ENCODE measurements at regions not wholly inside any gene's neighbourhood (a gene's known extent, or its start where the extent isn't known, plus 50 kb on each side); places are given as distances from the start of the nearest gene placed in this dataset.
"Not testable (repeated sequence)": the region's sequence is repeated elsewhere in the genome, so short reads cannot be mapped to it uniquely, and the experiment has no call there.

GRCh38 chr12:41988715-41989114 is 156.0 kb downstream of the GXYLT1 start:
- H2AFZ ChIP-seq (ENCODE audit: insufficient read depth, low read length, poor library complexity): no peak overlapping the region
- no peak overlapping the region for H3K9ac ChIP-seq (ENCODE audit: low read length)
- H4K12ac ChIP-seq (ENCODE audit: low read depth, low read length): no peak overlapping the region
- no peak overlapping the region for H3K14ac ChIP-seq (ENCODE audit: low read length)
- no peak overlapping the region for H4K91ac ChIP-seq (ENCODE audit: low read depth, low read length)
- no CpG with 5 or more reads among the region's 2 CpGs for WGBS (ENCODE audit: extremely low coverage, insufficient coverage, insufficient read length)
- no peak overlapping the region for H3K27ac ChIP-seq (ENCODE audit: low read depth, low read length)
- no peak for DNase-seq
- no peaks in the 10 kb centered on the region for H3K79me2 ChIP-seq (ENCODE audit: control insufficient read depth, insufficient read depth, low read length, poor library complexity)
- no peak overlapping the region for H2BK120ac ChIP-seq (ENCODE audit: insufficient read depth, low read length, poor library complexity)
- no peak overlapping the region for H3K4ac ChIP-seq (ENCODE audit: low read depth, low read length)
- no peak overlapping the region for H3K4me2 ChIP-seq (ENCODE audit: low read length)
- H3K79me1 ChIP-seq (ENCODE audit: low read length): no peaks in the 10 kb centered on the region
- no peaks in the 10 kb centered on the region for H3K36me3 ChIP-seq (ENCODE audit: control insufficient read depth in 1 of 2, insufficient read depth in 2 of 2, low read length in 2 of 2)
- H3K27me3 ChIP-seq (ENCODE audit: insufficient read depth, low read length): no peaks in the 10 kb centered on the region
- H3K4me3 ChIP-seq (ENCODE audit: low read depth, low read length): no peak overlapping the region
- no peaks in the 10 kb centered on the region for H3K9me3 ChIP-seq (ENCODE audit: insufficient read depth, low read depth, low read length)
- H3K18ac ChIP-seq (ENCODE audit: low read length): no peak overlapping the region
- no peak overlapping the region for H2AK5ac ChIP-seq (ENCODE audit: low read length)
- no peak overlapping the region for H2BK12ac ChIP-seq (ENCODE audit: low read length)
- H3K4me1 ChIP-seq (ENCODE audit: control insufficient read depth in 1 of 2, insufficient read depth in 2 of 2, low read length in 2 of 2): no peaks in the 10 kb centered on the region
- no peak overlapping the region for H2BK5ac ChIP-seq (ENCODE audit: low read depth, low read length, poor library complexity)
- no peak overlapping the region for H3K23ac ChIP-seq (ENCODE audit: low read length)
- H4K8ac ChIP-seq (ENCODE audit: low read depth, low read length): no peak overlapping the region

DNA sequence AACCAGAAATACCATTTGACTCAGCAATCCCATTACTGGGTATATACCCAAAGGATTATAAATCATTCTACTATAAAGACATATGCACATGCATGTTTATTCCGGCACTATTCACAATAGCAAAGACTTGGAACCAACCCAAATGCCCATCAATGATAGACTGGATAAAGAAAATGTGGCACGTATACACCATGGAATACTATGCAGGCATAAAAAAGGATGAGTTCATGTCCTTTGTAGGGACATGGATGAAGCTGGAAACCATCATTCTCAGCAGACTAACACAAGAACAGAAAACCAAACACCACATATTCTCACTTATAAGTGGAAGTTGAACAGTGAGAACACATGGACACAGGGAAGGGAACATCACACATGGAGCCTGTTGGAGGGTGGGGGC is 158.2 kb downstream of the GXYLT1 start:
- not testable (repeated sequence) for H2BK12ac ChIP-seq (ENCODE audit: low read length); H3K4ac ChIP-seq (ENCODE audit: low read depth, low read length); H3K27me3 ChIP-seq (ENCODE audit: insufficient read depth, low read length); DNase-seq; H3K9ac ChIP-seq (ENCODE audit: low read length); H2AK5ac ChIP-seq (ENCODE audit: low read length); H3K79me2 ChIP-seq (ENCODE audit: control insufficient read depth, insufficient read depth, low read length, poor library complexity); H3K14ac ChIP-seq (ENCODE audit: low read length); H4K91ac ChIP-seq (ENCODE audit: low read depth, low read length); H2AFZ ChIP-seq (ENCODE audit: insufficient read depth, low read length, poor library complexity); H3K4me1 ChIP-seq (ENCODE audit: control insufficient read depth in 1 of 2, insufficient read depth in 2 of 2, low read length in 2 of 2); H2BK5ac ChIP-seq (ENCODE audit: low read depth, low read length, poor library complexity); H4K8ac ChIP-seq (ENCODE audit: low read depth, low read length); H3K23ac ChIP-seq (ENCODE audit: low read length); H3K4me2 ChIP-seq (ENCODE audit: low read length); H3K9me3 ChIP-seq (ENCODE audit: insufficient read depth, low read depth, low read length); H2BK120ac ChIP-seq (ENCODE audit: insufficient read depth, low read length, poor library complexity); H3K36me3 ChIP-seq (ENCODE audit: control insufficient read depth in 1 of 2, insufficient read depth in 2 of 2, low read length in 2 of 2); H3K79me1 ChIP-seq (ENCODE audit: low read length); H3K18ac ChIP-seq (ENCODE audit: low read length); H3K27ac ChIP-seq (ENCODE audit: low read depth, low read length); H3K4me3 ChIP-seq (ENCODE audit: low read depth, low read length); H4K12ac ChIP-seq (ENCODE audit: low read depth, low read length)
- no CpG with 5 or more reads among the region's 2 CpGs for WGBS (ENCODE audit: extremely low coverage, insufficient coverage, insufficient read length)

DNA sequence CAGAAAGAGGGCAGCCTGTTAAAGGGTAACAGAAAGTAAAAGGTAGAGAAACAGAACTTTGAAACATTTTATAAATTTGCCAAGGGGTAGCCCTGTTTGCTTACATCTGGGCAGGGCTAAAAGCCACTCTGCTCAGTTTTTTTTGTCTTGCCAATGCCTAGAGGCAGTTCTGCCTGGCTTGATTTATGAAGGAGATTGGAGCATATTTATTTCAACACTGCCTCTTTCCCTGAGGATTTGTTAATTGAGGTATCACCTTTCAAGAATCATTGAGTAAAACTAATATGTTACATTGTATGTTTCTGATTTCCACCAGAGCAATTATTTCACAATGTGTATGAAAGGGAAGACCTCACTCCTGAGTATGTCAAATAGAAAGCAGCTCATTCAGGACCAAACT is 160.8 kb downstream of the GXYLT1 start:
- Histone ChIP-seq H2BK12ac (ENCODE audit: low read length) (no peak overlapping the region), H3K14ac (ENCODE audit: low read length) (no peak overlapping the region), H3K9me3 (ENCODE audit: insufficient read depth, low read depth, low read length) (no peaks in the 10 kb centered on the region), H3K4me3 (ENCODE audit: low read depth, low read length) (no peak overlapping the region), H3K4me2 (ENCODE audit: low read length) (no peak overlapping the region), H3K79me1 (ENCODE audit: low read length) (no peaks in the 10 kb centered on the region), H2BK120ac (ENCODE audit: insufficient read depth, low read length, poor library complexity) (no peak overlapping the region), H3K4me1 (ENCODE audit: control insufficient read depth in 1 of 2, insufficient read depth in 2 of 2, low read length in 2 of 2) (no peaks in the 10 kb centered on the region), H3K27me3 (ENCODE audit: insufficient read depth, low read length) (no peaks in the 10 kb centered on the region), H2AK5ac (ENCODE audit: low read length) (no peak overlapping the region), H2AFZ (ENCODE audit: insufficient read depth, low read length, poor library complexity) (no peak overlapping the region), H3K4ac (ENCODE audit: low read depth, low read length) (no peak overlapping the region), H3K9ac (ENCODE audit: low read length) (no peak overlapping the region), H4K8ac (ENCODE audit: low read depth, low read length) (no peak overlapping the region), H3K27ac (ENCODE audit: low read depth, low read length) (no peak overlapping the region), H3K18ac (ENCODE audit: low read length) (no peak overlapping the region), H4K91ac (ENCODE audit: low read depth, low read length) (no peak overlapping the region), H2BK5ac (ENCODE audit: low read depth, low read length, poor library complexity) (no peak overlapping the region), H3K23ac (ENCODE audit: low read length) (no peak overlapping the region), H3K79me2 (ENCODE audit: control insufficient read depth, insufficient read depth, low read length, poor library complexity) (no peaks in the 10 kb centered on the region), H4K12ac (ENCODE audit: low read depth, low read length) (no peak overlapping the region), H3K36me3 (ENCODE audit: control insufficient read depth in 1 of 2, insufficient read depth in 2 of 2, low read length in 2 of 2) (no peaks in the 10 kb centered on the region)
- no peak for DNase-seq

DNA sequence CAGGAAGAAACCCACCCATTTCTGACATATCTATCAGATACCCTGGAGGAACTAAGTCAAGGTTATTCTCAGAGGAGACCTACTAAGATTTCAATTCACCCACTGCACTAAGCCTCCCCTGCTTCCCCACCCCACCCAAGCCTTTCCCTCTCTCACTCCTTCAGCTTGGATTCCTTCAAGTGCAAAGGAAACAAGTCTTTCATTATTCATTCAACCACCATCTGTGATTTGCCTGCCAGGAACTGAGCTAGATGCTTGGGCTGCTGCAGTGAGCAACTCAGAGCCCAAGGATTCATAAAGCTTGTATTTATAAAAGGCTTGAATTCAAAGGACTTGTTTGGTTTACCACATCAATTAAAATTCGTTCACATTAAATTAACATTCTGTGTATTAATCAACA is 161.3 kb downstream of the GXYLT1 start:
- Histone ChIP-seq H2AFZ (ENCODE audit: insufficient read depth, low read length, poor library complexity) (no peak overlapping the region), H3K14ac (ENCODE audit: low read length) (no peak overlapping the region), H3K4me3 (ENCODE audit: low read depth, low read length) (no peak overlapping the region), H2BK12ac (ENCODE audit: low read length) (no peak overlapping the region), H4K8ac (ENCODE audit: low read depth, low read length) (no peak overlapping the region), H3K4ac (ENCODE audit: low read depth, low read length) (no peak overlapping the region), H4K91ac (ENCODE audit: low read depth, low read length) (no peak overlapping the region), H3K27me3 (ENCODE audit: insufficient read depth, low read length) (no peaks in the 10 kb centered on the region), H3K36me3 (ENCODE audit: control insufficient read depth in 1 of 2, insufficient read depth in 2 of 2, low read length in 2 of 2) (no peaks in the 10 kb centered on the region), H2AK5ac (ENCODE audit: low read length) (no peak overlapping the region), H3K9me3 (ENCODE audit: insufficient read depth, low read depth, low read length) (no peaks in the 10 kb centered on the region), H3K9ac (ENCODE audit: low read length) (no peak overlapping the region), H3K4me1 (ENCODE audit: control insufficient read depth in 1 of 2, insufficient read depth in 2 of 2, low read length in 2 of 2) (no peaks in the 10 kb centered on the region), H3K79me1 (ENCODE audit: low read length) (no peaks in the 10 kb centered on the region), H4K12ac (ENCODE audit: low read depth, low read length) (no peak overlapping the region), H3K27ac (ENCODE audit: low read depth, low read length) (no peak overlapping the region), H3K79me2 (ENCODE audit: control insufficient read depth, insufficient read depth, low read length, poor library complexity) (no peaks in the 10 kb centered on the region), H3K18ac (ENCODE audit: low read length) (no peak overlapping the region), H2BK5ac (ENCODE audit: low read depth, low read length, poor library complexity) (no peak overlapping the region), H3K4me2 (ENCODE audit: low read length) (no peak overlapping the region), H3K23ac (ENCODE audit: low read length) (no peak overlapping the region), H2BK120ac (ENCODE audit: insufficient read depth, low read length, poor library complexity) (no peak overlapping the region)
- DNase-seq: no peak
- WGBS (ENCODE audit: extremely low coverage, insufficient coverage, insufficient read length): no CpG with 5 or more reads among the region's 1 CpG

- no peak overlapping the region for H4K91ac ChIP-seq (ENCODE audit: low read depth, low read length)
- no peak overlapping the region for H4K8ac ChIP-seq (ENCODE audit: low read depth, low read length)
- H3K14ac ChIP-seq (ENCODE audit: low read length): no peak overlapping the region
- no peak overlapping the region for H3K4me2 ChIP-seq (ENCODE audit: low read length)
- H3K23ac ChIP-seq (ENCODE audit: low read length): no peak overlapping the region
- no peak overlapping the region for H2BK5ac ChIP-seq (ENCODE audit: low read depth, low read length, poor library complexity)
- H3K79me2 ChIP-seq (ENCODE audit: control insufficient read depth, insufficient read depth, low read length, poor library complexity): no peaks in the 10 kb centered on the region
- H3K27ac ChIP-seq (ENCODE audit: low read depth, low read length): no peak overlapping the region
- no peak overlapping the region for H2BK120ac ChIP-seq (ENCODE audit: insufficient read depth, low read length, poor library complexity)
- H3K4me3 ChIP-seq (ENCODE audit: low read depth, low read length): no peak overlapping the region
- H3K27me3 ChIP-seq (ENCODE audit: insufficient read depth, low read length): no peaks in the 10 kb centered on the region
- H2AFZ ChIP-seq (ENCODE audit: insufficient read depth, low read length, poor library complexity): no peak overlapping the region
- no peak overlapping the region for H4K12ac ChIP-seq (ENCODE audit: low read depth, low read length)
- no peak for DNase-seq
- H3K9me3 ChIP-seq (ENCODE audit: insufficient read depth, low read depth, low read length): no peaks in the 10 kb centered on the region
- H2BK12ac ChIP-seq (ENCODE audit: low read length): no peak overlapping the region
- H3K36me3 ChIP-seq (ENCODE audit: control insufficient read depth in 1 of 2, insufficient read depth in 2 of 2, low read length in 2 of 2): no peaks in the 10 kb centered on the region
- H3K4me1 ChIP-seq (ENCODE audit: control insufficient read depth in 1 of 2, insufficient read depth in 2 of 2, low read length in 2 of 2): no peaks in the 10 kb centered on the region
- no peak overlapping the region for H3K18ac ChIP-seq (ENCODE audit: low read length)
- no peaks in the 10 kb centered on the region for H3K79me1 ChIP-seq (ENCODE audit: low read length)
- no peak overlapping the region for H3K9ac ChIP-seq (ENCODE audit: low read length)
- no CpG with 5 or more reads among the region's 1 CpG for WGBS (ENCODE audit: extremely low coverage, insufficient coverage, insufficient read length)
- H3K4ac ChIP-seq (ENCODE audit: low read depth, low read length): no peak overlapping the region
- no peak overlapping the region for H2AK5ac ChIP-seq (ENCODE audit: low read length)
Measured at GRCh38 chr12:41981758-41982157, 162.9 kb downstream of the GXYLT1 start.

All from trophoblast cell (in vitro differentiated cells and primary cell).